Left renal pelvis (tissue), 4 donors: ENCODE measurements at regions not wholly inside any gene's neighbourhood (a gene's known extent, or its start where the extent isn't known, plus 50 kb on each side); places are given as distances from the start of the nearest gene placed in this dataset.
"Not testable (repeated sequence)": the region's sequence is repeated elsewhere in the genome, so short reads cannot be mapped to it uniquely, and the experiment has no call there.

Experiments
- DNase-seq, 4 donors: peaks; one replicate each; pipeline ENCODE4 v3.0.0-alpha.2; 2013; ENCODE audit warnings: low read depth in 4 of 4, low spot score in 3 of 4

DNA sequence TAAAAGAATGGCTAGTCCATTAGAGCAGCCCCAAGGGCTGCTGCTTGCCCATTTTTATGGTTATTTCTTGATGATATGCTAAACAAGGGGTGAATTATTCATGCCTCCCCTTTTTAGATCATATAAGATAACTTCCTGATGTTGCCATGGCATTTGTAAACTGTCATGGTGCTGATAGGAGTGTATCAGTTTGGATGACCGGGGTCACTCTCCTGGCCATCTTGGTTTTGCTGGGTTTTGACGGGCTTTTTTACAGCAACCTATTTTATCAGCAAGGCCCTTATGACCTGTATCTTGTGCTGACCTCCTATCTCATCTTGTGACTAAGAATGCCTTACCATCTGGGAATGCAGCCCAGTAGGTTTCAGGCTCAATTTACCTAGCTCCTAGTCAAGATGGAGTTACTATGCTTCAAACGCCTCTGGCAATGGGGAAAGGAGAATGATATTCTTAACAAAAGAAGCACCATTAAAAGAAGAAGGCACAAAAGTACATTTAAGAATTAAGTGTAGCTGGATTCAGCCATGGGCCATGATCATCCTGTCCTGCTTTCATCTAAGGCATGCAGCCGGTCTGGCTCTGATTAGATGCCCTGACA, 1156.0 kb downstream of the PCDH9 start:
- DNase-seq, result no peak

- DNase-seq, result not testable (repeated sequence)
Measured at GRCh38 chr13:66072097-66072496, 1158.0 kb downstream of the PCDH9 start.

- DNase-seq, result no peak
Measured at GRCh38 chr13:66071608-66072007, 1158.5 kb downstream of the PCDH9 start.

DNA sequence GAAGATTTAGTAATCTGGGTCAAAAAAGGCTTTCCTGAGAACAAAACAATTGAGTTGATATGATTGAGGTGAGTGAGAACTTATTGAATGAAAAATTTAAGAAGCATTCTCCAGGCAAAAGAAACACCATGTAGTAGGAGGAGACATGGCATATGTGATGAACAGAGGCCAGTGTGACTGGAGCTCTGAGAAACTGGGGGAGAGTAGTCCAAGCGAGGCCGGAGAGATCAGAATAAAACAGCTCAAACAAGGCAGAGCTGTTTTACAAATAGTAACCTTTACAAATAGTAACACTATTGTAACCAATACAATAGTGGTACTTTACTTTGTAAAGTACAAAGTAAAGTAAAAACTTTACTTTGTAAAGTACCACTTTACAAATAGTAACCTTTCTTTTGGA, 1159.1 kb downstream of the PCDH9 start:
- no peak for DNase-seq

- no peak for DNase-seq
Measured at GRCh38 chr13:66069570-66069969, 1160.6 kb downstream of the PCDH9 start.

GRCh38 chr13:66068683-66069082, 1161.5 kb downstream of the PCDH9 start:
- DNase-seq, result no peak

- no peak for DNase-seq
Measured at GRCh38 chr13:66048888-66049287, 1181.2 kb downstream of the PCDH9 start.

DNA sequence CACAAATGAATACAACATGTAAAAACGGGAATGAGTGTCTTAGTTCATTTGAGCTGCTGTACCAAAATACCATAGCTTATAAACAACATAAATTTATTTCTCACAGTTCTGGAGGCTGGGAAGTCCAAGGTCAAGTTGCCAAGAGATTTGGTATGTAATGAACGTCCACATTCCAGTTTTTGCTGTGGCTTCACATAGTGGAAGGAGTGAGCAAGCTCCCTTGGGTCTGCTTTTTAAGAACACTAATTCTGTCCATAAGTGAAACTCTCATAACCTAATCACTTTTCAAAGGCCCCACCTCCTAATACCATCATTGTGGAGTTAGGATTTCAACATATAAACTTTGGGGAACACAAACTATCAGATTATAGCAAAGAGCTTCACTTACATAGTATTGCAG, 1189.6 kb downstream of the PCDH9 start:
- DNase-seq, result no peak

DNA sequence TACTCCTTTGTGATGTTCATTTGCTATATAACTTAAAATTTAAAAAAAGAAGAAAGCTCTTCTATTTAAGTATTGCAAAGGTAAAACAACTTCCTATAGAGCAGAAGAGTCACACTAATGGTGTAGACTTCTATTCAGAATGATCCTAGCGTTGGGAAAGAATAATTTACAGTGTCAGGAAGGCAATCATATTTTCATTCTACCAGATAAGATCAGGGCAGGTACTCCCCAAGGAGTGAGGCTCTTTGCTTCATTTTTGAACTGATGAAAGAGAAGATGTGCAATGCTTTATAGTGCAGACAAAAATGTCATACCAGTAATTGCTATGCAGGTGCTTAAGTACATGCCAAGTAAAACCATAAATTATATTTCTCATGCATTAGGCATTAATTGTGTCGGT, 1193.0 kb downstream of the PCDH9 start:
- DNase-seq, result no peak

- no peak for DNase-seq
Measured at GRCh38 chr13:66036636-66037035, 1193.5 kb downstream of the PCDH9 start.

DNA sequence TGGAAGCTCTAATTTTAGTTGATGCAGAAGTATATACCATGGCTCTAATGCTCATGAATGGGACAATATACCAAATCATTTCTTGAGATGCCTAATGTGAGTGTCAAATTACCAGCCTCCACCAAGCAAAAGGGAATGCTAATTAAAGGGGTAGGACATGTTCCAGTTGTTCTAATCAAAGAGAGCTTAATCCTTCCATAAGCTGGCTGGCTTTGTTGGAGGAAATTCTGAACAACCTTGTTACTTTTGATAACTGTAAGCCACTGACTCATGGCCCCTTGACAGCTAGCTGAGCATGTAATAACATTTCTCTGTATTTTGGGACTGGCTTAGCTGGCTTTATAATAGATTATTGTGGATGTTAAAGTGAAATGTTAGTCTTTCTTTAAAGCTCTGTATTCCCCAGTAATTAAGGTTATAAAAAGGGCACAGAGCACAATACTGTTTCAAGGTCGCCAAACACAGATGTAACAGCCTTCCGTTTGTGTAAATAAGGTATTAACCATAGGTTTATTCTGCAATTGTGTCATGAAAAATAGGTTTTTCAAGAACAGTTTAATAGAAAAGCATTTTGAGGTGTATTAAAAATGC, 1194.0 kb downstream of the PCDH9 start:
- no peak for DNase-seq

- DNase-seq, result no peak
Measured at GRCh38 chr13:66033924-66034323, 1196.2 kb downstream of the PCDH9 start.

GRCh38 chr13:66021846-66022245, 1208.3 kb downstream of the PCDH9 start:
- DNase-seq, result no peak

GRCh38 chr13:66014771-66015170, 1215.4 kb downstream of the PCDH9 start:
- no peak for DNase-seq

- DNase-seq, result no peak
Measured at GRCh38 chr13:66009241-66009640, 1220.9 kb downstream of the PCDH9 start.

DNA sequence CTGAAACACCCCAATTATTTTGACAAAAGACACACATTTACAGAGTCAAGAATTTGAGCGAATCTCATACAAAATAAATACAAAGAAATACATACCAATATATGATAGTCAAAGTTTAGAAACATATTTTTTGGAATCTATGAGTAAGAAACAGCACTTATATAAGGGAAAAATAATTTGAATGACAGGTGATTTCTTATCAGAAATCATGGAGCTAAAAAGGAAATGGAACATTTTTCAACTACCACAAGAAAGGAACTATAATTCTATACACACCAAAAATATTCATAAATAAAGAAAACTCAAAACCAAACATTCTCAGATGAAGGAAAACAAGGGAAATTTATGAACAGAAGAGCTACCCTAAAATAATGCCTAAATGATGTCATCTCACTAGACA, 1226.6 kb downstream of the PCDH9 start:
- DNase-seq, result no peak

DNA sequence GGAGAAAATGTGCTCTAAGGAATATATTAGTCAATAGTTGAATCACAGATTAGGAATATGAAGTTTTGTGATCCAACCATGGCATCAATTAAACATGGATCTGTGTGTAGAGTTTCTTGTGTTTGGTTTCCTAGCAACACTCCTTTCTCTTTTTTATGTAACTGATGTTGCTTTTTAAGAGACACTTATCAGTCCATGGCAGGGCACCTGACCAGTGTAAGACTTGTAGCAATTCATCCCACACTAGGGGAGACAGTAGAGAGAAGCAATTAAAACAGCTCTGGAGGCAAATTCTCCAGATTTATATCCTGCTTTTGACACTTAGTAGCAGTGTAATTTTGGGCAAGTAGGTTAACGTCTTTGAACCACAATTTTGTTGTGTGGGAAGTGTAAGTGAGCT, 1229.0 kb downstream of the PCDH9 start:
- no peak for DNase-seq

- DNase-seq, result no peak
Measured at GRCh38 chr13:65999411-65999810, 1230.7 kb downstream of the PCDH9 start.

GRCh38 chr13:65990684-65991083, 1239.5 kb downstream of the PCDH9 start:
- no peak for DNase-seq

DNA sequence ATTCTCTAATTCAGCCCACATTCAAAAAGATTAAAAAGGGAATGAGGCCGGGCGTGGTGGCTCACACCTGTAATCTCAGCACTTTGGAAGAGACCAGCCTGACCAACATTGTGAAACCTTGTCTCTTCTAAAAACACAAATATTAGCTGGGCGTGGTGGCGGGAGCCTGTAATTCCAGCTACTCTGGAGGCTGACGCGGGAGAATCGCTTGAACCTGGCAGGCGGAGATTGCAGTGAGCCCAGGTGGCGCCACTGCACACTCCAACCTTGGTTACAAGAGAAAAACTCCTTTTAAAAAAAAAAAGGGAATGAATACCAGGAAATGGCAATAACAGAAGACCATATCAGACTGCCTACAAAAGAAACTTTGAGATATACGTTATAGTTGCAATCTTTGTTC, 1244.5 kb downstream of the PCDH9 start:
- no peak for DNase-seq

DNA sequence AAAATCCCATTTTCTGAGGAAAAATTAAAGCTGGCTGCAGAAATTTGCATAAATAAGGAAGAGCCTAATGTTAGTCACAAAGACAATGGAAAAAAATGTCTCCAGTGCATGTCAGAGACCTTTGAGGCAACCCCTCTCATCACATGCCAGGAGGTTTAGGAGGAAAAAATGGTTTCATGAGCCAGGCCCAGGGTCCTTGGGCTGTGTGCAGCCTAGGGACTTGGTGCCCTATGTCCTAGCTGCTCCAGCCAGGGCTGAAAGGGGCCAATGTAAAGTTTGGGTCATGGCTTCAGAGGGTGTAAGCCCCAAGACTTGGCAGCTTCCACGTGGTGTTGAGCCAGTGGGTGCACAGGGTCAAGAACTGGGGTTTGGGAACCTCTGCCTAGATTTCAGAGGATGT, 1252.6 kb downstream of the PCDH9 start:
- no peak for DNase-seq

DNA sequence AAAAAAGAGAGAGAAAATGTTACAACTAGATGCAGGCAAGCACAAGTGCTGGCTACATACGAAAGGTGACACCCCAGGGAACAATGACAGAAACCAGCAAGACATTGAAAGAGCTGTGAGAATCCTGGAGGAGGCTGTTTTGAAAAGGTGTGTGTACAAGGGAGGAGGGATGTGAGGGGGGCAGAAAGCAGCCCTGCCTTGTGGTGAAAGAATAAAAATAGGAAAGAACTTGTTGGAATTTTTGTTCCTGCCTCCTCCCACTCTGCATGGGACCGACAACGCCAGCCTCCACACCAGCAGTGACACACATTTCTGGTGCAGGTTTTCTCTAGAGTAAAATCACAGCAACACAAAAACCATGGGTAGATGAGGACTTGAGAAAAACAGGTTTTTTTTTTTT, 1258.6 kb downstream of the PCDH9 start:
- DNase-seq, result no peak

- DNase-seq, result no peak
Measured at GRCh38 chr13:65966991-65967451, 1263.1 kb downstream of the PCDH9 start.
